Fibroblast of gingiva (primary cell): ENCODE measurements at regions not wholly inside any gene's neighbourhood (a gene's known extent, or its start where the extent isn't known, plus 50 kb on each side); places are given as distances from the start of the nearest gene placed in this dataset.
A peak's percentile ranks its signal among the peaks of the same experiment; 100 is the strongest.
"Not testable (repeated sequence)": the region's sequence is repeated elsewhere in the genome, so short reads cannot be mapped to it uniquely, and the experiment has no call there.

Experiments used
- DNase-seq: peaks from one replicate; pipeline ENCODE4 v3.0.0-alpha.2; 2011; ENCODE audit warnings: low read depth

DNA sequence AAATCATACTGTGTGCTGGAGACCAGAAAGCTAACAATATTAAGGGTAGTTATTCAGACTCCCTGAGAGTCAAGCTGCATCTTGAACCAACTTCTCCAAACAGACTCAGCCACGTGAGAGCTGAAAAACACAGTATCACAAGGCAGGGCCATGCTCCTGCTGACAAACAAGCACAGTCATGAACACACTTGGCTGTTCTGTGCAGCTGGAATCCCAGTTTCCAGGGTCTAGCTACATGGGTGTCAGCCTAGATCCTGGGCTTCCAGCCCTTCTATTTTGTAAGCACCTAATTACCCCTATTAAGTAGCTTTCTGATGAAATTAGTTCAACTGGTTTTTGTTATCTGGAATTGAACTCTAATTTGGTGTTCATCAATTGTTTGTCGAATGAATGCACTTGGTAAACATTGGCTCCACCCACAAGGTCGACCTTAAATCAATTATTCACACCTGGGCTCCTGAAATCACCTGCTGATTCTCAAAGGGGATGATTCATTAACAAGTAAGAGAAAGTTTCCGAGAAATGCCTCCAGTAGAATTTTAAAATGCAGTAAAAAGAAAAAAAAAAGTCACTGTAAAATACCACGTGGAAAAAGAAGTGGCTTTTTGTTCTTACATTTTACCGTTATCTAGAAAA lies 179.3 kb downstream of the ZC3H11B start:
- DNase-seq = no peak

DNA sequence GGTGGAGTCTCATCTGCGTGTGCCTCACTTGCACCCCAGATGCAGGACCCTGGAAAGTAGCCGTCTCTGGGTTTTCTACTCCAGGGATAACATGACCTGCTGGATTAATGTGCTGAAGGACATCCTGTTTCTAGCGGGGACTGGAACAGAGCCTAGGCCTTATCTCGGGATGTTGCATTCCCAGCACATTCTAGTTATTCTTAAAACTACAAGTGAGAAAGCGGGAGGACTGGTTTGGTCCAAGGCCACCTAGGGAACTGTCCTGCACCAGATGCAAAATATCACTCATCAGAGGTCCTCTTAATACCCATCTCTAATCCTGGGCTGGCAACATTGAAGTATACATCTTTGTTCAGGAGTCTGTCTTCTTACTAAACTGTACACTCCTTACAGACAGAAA lies 179.9 kb downstream of the ZC3H11B start:
- no peak for DNase-seq

DNA sequence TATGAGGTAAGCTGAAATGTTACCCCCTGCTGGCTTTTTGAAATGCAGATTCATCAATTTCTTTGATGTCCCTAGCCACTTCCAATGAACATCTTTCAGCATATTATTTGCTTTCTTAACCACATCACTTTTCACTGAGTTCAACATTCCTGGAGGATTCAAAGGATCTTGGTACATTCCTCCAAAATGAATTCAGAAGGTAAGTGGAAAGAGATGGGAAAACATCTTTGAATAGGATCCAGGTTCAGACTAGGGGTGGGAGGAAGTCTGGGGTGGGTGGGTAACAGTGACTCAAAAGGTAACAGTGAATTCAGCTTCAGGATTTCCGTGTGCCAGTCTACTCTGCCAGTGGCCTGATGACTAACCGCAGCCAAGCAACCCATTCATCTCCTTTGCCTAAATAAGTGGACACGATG lies 180.7 kb downstream of the ZC3H11B start:
- no peak for DNase-seq

DNA sequence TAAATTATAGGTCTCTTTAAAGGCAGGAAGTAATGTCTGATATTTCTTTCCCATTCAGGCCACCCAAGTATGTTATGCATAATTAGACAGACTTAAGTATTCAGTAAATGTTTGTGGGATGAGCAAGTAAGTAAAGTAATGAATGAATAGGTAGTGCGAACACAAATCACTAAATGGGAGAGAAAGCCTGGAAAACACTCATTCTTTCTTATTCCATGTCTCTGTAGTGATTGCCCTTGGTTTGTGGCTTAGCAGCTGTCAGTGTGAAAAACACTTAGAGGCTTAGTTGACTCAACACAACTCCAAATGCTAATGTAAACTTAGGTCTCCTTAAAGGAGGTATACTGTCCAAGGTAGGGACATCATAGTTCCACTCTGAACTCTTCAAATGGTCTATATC lies 182.5 kb downstream of the ZC3H11B start:
- no peak for DNase-seq

DNA sequence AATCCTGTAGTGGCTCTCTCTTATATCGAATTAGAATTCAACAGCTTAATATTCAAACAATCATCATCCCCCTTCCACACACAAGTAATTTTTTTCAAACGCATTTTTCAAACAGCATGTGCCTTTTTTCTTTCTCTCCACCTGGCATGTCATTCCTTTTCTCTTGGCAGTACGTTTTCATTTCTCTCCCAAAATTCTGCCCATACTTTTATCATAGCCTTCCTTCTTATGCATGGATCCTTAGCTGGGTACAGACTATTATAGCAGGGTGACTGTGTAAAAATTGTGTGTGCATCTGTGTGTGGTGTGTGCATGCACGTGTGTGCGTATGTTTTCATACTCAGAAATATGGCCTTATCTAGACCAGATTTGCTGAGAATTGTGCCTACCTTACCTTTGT lies 184.3 kb downstream of the ZC3H11B start:
- no peak for DNase-seq

DNA sequence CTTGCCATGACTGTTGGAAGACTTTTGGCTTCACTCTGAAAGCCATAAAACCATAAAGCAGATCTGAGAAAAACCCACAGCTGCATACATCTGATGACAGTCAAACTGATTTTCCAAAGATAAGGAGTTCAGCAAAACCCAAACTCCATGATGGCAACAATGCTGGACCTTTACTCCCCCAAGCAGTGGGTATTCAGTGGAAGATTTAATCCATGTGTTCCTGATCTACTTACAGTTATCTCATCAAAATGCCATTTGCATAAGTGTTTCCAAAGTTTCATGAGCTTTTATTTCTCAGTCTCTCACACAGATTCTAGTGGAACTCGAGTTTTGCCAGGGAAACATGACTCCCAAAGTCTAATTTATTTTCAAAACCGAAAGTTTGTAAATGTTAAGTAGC lies 184.9 kb downstream of the ZC3H11B start:
- DNase-seq = peak; percentile 24

DNA sequence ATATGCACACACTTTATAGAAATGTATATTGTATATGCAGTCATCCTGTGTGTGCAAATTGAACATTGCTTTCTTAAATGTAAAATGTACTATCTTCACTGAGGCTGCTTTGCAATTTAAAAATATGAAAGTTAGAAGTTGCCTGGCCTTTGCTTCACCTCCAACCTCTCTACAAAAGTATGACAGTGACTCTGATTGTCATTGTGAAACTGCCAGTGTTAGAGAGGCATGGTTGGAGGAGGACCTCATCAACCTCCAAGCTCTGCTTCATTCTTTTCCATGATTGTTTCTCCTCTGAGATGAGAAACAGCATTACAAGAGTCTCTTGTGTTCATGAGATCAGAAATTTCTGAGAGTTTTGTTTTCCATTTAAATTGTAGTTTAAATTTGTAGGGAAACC lies 185.5 kb downstream of the ZC3H11B start:
- no peak for DNase-seq

DNA sequence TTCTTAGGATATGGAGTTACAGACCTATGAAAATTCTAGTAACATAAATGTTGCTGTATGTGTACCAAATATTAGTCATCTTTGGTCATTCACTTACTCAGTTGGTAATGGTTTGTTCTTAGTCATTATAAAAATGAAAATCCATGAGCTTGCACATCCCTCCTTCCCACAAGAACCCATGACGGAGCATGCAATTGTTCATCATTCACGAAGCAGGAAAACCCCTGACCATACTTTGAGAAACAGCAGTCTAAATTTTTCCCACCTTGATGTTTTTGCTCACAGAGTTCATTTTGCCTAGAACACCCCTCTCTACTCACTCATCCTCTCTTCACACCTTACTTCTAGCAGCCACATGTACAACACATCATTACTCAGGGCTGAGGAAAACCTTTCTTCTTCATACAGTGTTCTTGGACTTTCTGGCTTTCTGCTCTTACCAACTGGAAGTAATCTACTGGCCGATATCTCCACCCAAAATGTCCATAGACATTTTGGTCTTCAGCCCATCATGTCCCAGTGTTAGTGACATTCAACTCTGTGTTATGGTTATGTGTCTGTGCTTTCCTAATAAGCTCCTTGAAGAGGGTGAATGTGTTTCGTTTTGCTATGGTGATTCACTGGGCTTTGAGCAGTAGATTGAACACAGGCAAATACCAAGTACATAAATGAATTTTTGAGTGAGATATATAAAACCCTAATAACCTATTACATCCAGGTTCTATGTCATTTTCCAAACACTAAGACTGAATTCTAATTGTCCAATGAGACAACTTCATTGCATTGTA lies 189.9 kb downstream of the ZC3H11B start:
- DNase-seq = peak; percentile 30

DNA sequence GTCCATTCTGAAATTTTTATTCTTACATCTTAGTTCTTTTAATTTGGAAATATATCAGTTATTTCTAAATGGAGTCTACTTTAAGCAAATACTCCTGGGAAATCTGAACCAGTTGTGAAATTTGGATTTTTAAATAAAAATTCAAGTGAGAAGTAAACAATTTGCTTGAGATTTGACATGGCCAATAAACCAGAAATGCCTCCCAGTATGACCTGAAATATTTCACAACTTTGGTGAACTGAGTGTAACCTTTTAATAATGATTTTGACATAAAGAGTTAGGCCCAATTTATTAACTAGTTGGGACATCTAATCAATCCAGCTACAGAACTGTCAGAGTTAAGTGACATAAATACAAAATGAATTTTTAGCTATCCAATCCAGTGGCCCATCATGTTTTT lies 192.0 kb downstream of the ZC3H11B start:
- peak; percentile 19 for DNase-seq

DNA sequence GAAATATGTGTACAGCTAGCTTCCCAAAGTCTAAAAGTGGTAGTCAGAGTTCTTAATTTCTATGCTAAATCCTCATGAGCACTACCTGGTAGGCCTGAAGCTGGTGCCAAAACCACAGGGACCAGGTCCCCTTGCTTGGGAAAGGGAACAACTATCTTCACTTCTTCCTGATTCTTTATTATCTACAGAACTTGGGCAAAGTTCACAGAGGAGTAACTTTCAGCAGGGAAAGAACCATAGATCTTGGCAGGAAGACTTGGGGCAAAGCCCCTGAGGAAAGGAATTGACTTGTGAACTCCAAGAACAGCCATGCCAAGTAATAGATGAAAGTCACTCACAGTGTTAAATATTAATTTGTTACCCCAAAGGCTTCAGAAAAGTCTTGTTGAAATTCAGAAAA lies 193.0 kb downstream of the ZC3H11B start:
- no peak for DNase-seq

DNA sequence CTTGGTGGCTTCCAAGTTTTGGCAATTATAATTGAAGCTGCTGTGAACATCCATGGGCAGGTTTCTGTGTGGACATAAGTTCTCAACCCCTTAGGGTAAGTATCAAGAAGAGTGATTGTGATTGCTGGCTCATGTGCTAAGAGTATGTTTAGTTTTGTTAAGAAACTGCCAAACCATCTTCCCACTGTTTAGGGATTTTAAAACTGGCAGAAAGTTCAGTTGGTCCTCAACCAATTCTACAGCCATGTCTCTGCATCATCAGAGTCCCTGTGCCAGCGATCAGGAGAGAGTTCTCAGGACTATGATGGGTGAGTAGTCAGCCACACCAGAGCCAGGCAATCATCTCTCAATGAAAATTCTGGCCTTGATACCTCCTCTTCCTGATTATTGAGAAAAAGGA lies 193.8 kb downstream of the ZC3H11B start:
- peak; percentile 25 for DNase-seq

DNA sequence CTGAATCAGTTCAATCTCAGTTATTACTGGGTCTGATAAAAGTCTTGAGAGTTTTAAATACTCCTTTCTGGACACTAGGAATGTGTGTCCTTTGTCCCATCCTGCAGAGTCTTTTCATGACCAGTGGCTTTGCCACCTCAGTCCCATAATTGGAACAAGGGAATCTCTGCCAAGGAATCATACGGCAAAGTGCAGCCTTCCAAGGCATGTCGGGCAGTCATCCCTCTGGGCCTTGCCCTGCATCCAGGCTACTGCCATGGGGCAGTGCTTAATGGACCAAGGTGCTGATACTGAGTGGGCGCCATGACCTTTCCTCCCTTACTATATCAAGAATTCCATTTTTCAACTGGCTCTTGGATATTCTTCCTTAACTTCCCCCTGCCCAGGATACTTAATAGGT lies 195.3 kb downstream of the ZC3H11B start:
- no peak for DNase-seq

DNA sequence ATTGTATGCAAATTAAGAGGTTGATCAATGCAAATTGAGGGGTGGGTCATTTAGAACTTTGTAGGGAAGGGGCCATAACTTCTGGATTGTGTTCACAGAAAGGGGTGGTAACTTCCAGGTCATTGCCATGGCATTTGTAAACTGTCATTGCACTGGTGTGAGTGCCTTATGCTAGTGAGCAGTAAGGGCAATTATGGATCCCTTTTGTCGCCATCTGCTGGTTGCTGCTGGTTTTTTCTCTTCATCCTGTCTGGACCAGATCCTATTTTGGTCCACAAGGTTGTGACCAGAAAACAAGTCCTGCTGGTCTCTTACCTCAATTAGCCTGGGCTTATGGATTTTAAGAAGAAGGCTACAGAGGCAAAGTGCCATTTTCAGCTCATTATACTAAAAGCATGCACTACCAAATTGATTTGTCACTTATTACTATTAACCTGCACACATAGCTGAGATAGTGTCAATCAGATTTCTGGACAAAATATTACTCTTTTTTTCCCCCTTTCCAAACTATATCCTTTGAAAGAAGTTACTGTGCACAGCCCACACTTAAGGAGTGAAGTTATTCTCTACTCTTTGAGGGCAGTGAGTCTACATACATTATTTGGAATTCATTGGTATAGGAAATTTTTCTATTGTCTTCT lies 196.2 kb downstream of the ZC3H11B start:
- peak; percentile 31 for DNase-seq

DNA sequence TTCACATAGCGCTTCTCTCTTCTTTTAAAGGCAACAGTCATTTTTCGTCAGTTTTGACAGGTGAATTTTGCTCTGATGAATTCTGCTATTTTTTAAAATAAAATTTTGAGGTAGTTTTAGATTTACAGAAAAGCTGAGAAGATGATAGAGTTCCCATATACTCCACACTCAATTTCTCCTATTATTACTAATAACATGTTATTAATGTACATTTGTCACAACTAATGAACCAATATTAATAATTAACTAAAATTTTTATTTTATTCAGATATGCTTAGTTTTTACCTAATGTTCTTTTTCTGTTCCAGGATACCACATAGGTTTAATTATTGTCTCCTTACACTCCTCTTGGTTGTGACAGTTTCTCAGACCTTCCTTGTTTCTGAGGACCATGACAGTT lies 197.0 kb downstream of the ZC3H11B start:
- DNase-seq = no peak

DNA sequence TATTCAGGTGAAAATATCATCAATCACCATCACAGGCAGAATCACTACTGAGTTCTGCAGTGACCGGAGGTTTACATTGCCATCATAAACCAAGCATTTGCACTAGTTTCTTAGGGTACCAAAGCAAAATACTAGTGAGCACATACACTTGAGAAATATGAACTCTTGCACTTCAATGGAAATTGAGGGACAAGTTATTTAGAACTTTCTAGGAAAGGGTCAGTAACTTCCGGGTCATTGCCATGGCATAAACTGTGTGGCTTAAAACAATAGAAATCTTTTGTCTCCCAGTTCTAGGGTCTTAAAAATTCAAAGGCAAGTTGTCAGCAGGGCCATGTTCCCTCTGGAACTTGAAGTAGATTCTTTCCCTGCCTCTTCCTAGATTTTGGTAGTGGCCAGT lies 197.5 kb downstream of the ZC3H11B start:
- DNase-seq = no peak

DNA sequence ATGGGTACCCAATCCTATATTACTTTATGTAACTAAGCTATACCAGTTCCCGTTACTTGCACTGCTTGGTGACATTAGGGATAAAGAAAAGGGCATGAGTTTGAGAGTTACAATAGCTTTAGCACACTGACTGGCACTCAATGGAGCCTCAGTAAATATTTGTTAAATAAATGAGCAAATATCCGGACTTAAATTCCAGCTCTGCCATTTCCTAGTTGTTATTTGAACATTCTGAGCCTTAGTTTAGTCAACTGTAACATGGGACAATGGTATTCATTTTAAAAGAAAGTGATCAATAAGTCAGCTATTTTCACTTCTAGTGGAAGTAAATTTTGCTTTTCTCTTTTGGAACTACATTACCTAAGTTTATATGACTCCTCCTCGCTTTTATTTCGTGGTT lies 198.7 kb downstream of the ZC3H11B start:
- DNase-seq = no peak

DNA sequence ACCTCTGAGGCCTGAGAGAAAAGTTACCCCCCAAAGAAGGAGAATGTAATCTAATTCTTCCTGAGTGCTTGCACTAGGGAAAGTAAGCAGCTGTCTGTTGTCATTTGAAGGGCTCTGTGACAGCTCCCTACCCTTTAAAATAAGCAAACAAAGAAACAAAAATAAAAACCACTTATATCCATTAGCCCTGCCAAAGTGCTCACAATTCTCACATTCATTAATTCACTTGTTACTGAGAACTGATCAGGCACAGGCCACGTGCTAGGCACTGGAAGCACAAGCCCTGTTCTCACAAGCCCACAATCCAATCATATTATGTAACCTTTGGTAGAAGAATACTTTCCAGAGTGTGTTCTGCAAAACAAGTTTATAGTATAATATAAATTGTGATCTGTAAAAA lies 199.4 kb downstream of the ZC3H11B start:
- DNase-seq = no peak

DNA sequence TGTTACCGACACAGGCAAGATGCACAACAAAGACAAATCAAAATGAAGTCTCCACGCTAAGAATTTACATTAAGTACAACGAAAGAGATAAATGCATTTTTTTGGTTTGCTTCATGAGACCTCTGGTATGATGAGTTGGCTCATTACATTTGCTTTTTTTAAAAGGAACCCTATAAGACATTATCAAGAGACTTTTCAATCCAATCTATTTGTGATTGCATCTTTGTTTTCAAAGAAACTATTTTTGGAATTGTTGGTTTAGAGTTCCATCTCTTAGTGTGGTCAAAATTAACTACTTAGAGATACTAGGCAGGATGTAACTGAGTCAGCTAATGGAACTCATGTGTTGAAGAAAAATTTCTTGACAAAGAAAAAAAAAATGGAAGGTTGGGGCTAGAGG lies 200.1 kb downstream of the ZC3H11B start:
- DNase-seq = peak; percentile 59

DNA sequence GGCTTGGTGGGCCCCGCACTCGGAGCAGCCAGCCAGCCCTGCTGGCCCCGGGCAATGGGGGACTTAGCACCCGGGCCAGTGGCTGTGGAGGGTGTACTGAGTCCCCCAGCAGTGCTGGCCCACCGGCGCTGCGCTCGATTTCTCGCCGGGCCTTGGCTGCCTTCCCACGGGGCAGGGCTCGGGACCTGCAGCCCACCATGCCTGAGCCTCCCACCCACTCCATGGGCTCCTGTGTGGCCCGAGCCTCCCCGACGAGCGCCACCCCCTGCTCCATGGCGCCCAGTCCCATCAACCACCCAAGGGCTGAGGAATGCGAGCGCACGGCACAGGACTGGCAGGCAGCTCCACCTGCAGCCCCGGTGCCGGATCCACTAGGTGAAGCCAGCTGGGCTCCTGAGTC lies 202.2 kb downstream of the ZC3H11B start:
- DNase-seq = not testable (repeated sequence)

DNA sequence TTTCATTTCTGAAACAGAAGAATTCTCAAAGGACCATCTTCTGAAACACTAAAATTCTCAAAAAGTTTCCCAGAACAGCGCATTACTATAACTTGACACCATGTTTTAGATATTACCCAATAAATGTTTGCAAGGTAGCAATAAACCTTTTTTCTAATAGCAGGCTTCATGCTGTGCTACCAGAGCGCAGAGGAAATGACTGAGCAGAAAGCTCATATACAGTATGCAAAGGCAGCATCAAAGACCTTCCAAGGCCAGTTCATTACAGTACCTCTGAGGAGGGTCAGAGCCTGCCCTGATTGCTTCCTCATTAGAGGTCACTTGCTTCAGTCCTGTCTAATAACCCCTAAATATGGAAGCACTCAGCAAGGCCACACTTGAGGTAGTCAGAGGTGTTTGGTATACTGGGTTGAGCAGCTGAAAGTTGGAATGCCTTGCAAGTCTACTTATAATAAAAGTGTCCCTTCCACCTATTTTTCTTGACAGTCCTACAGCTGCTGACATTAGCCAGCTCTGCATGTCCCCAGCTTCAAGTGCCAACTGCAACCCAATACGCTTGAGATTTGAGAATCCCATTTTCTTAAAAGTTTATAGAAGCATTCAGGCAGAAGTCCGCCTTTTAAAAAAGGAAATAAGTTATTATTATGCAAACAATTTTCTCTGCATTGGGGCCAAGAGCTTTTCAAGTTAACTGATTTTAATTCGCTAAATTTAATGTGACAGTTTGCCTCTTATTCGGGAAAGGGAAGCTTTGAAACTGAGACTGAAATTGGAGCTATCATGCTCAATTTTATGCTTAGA lies 207.2 kb downstream of the ZC3H11B start:
- no peak for DNase-seq

DNA sequence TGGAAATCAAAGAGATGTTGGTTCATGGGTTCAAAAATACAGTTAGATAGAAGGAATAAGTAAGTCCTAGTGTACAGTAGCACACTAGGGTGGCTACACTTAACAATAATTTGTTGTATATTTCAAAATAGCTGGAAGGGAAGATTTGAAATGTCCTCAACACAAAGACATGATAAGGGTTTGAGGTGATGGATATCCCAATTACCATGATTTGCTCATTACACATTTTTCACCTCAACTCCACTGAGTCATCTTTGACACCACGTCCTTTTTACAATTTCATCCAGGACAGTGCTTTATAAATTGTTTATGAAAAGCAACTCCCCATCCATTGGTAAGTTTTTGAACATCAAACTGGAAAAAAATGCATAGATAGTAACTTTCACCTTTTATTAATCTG lies 208.3 kb downstream of the ZC3H11B start:
- DNase-seq = no peak

DNA sequence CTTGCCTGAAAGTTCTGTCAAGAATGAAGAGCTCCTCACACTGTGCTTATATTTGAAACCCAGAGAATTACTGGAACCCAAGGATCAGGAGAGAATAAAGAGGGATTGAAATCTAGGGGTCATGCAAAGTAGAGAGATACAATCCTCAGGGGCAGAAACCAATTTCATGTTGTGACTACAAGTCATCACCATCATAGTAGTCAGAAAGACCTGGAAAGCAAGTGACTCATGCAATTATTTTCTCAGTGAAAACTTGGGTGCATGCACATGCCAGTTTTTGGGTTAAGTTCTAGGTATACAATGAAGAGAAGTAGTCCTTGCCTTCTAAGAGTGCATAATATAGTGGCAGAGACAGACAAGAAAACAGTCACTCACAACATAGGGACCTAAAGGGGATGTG lies 210.0 kb downstream of the ZC3H11B start:
- DNase-seq = no peak
